C4-2B (cell line): ENCODE measurements at regions not wholly inside any gene's neighbourhood (a gene's known extent, or its start where the extent isn't known, plus 50 kb on each side); places are given as distances from the start of the nearest gene placed in this dataset.

Experiments
- ZFX ChIP-seq: fragments of 450-650 bp; IDR thresholded peaks from 2 replicates; pipeline ENCODE4 v1.6.1; 2017
- TF ChIP-seq, protein P1 (sequence below): fragments of 450-650 bp; conservative IDR thresholded peaks from 2 replicates; pipeline ENCODE4 v1.5.1; 2017; ENCODE audit warnings: mild to moderate bottlenecking

DNA sequence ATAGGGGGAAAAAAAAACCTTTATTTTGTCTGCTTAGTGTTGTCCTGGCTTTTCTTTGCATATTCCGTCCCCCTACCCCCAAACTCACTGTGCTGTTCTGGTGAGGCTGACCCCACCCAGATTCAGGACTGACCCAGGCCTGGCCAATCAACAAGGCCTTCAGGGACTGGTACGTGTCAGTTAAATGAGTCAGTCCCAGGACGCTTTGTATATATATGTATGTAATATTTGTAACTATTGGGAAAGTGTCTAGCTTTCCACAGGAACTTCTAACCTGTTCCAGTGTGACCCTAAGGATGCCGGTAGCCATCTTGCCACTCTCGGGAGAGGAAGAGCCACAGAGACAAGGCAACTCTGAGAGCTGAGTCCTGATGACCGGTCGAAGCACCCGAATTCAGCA is 107.4 kb downstream of the VCPKMT start:
- TF ChIP-seq, protein P1, sequence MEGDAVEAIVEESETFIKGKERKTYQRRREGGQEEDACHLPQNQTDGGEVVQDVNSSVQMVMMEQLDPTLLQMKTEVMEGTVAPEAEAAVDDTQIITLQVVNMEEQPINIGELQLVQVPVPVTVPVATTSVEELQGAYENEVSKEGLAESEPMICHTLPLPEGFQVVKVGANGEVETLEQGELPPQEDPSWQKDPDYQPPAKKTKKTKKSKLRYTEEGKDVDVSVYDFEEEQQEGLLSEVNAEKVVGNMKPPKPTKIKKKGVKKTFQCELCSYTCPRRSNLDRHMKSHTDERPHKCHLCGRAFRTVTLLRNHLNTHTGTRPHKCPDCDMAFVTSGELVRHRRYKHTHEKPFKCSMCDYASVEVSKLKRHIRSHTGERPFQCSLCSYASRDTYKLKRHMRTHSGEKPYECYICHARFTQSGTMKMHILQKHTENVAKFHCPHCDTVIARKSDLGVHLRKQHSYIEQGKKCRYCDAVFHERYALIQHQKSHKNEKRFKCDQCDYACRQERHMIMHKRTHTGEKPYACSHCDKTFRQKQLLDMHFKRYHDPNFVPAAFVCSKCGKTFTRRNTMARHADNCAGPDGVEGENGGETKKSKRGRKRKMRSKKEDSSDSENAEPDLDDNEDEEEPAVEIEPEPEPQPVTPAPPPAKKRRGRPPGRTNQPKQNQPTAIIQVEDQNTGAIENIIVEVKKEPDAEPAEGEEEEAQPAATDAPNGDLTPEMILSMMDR, result no peak
- TF ChIP-seq ZFX, result no peak
